ENCODE measurements at regions not wholly inside any gene's neighbourhood (a gene's known extent, or its start where the extent isn't known, plus 50 kb on each side); places are given as distances from the start of the nearest gene placed in this dataset.
"Not testable (repeated sequence)": the region's sequence is repeated elsewhere in the genome, so short reads cannot be mapped to it uniquely, and the experiment has no call there.

GRCh38 chr3:150242220-150242936, 165.7 kb upstream of the TSC22D2 start:
- no peak for DNase-seq (ENCODE audit: low spot score)

- no peak for DNase-seq (ENCODE audit: low spot score)
Observed at GRCh38 chr3:150240891-150241290, 167.2 kb upstream of the TSC22D2 start.

- no peak for DNase-seq (ENCODE audit: low spot score)
Observed at GRCh38 chr3:150239766-150240165, 168.3 kb upstream of the TSC22D2 start.

GRCh38 chr3:150238995-150239619, 169.0 kb upstream of the TSC22D2 start:
- DNase-seq (ENCODE audit: low spot score): no peak

- DNase-seq (ENCODE audit: low spot score): no peak
Observed at GRCh38 chr3:150238048-150238802, 169.9 kb upstream of the TSC22D2 start.

GRCh38 chr3:150237490-150237889, 170.6 kb upstream of the TSC22D2 start:
- DNase-seq (ENCODE audit: low spot score): no peak

- no peak for DNase-seq (ENCODE audit: low spot score)
Observed at GRCh38 chr3:150236316-150237082, 171.6 kb upstream of the TSC22D2 start.

GRCh38 chr3:150235799-150236198, 172.3 kb upstream of the TSC22D2 start:
- DNase-seq (ENCODE audit: low spot score): peak; percentile 59

GRCh38 chr3:150232992-150233451, 175.1 kb upstream of the TSC22D2 start:
- no peak for DNase-seq (ENCODE audit: low spot score)

- no peak for DNase-seq (ENCODE audit: low spot score)
Observed at GRCh38 chr3:150230037-150230436, 178.1 kb upstream of the TSC22D2 start.

GRCh38 chr3:150228626-150229025, 179.5 kb upstream of the TSC22D2 start:
- not testable (repeated sequence) for DNase-seq (ENCODE audit: low spot score)

GRCh38 chr3:150227839-150228238, 180.3 kb upstream of the TSC22D2 start:
- peak; percentile 36 for DNase-seq (ENCODE audit: low spot score)

GRCh38 chr3:150225986-150226385, 182.1 kb upstream of the TSC22D2 start:
- DNase-seq (ENCODE audit: low spot score): no peak

- DNase-seq (ENCODE audit: low spot score): no peak
Observed at GRCh38 chr3:150223558-150223957, 184.5 kb upstream of the TSC22D2 start.

- DNase-seq (ENCODE audit: low spot score): no peak
Observed at GRCh38 chr3:150222691-150223489, 185.2 kb upstream of the TSC22D2 start.

- DNase-seq (ENCODE audit: low spot score): no peak
Observed at GRCh38 chr3:150221904-150222523, 186.1 kb upstream of the TSC22D2 start.

- no peak for DNase-seq (ENCODE audit: low spot score)
Observed at GRCh38 chr3:150220799-150221198, 187.3 kb upstream of the TSC22D2 start.

- DNase-seq (ENCODE audit: low spot score): no peak
Observed at GRCh38 chr3:150220041-150220440, 188.1 kb upstream of the TSC22D2 start.

- no peak for DNase-seq (ENCODE audit: low spot score)
Observed at GRCh38 chr3:150218841-150219240, 189.3 kb upstream of the TSC22D2 start.

- DNase-seq (ENCODE audit: low spot score): no peak
Observed at GRCh38 chr3:150218236-150218635, 189.9 kb upstream of the TSC22D2 start.

- DNase-seq (ENCODE audit: low spot score): no peak
Observed at GRCh38 chr3:150217691-150218090, 190.4 kb upstream of the TSC22D2 start.
